GM19351 (cell line): ENCODE measurements at regions not wholly inside any gene's neighbourhood (a gene's known extent, or its start where the extent isn't known, plus 50 kb on each side); places are given as distances from the start of the nearest gene placed in this dataset.

Experiments
- ATAC-seq: cut with Tn5 transposase; IDR thresholded peaks from one replicate; pipeline ENCODE4 v1.9.1; 2021; ENCODE audit warnings: mild to moderate bottlenecking, moderate library complexity; ENCODE audit not compliant: unreplicated experiment

GRCh38 chr15:69929905-69930630, 167.6 kb downstream of the TLE3 start:
- ATAC-seq = no peak

GRCh38 chr15:69930754-69931153, 167.0 kb downstream of the TLE3 start:
- no peak for ATAC-seq

- no peak for ATAC-seq
Measured at GRCh38 chr15:69931156-69931555, 166.6 kb downstream of the TLE3 start.

- no peak for ATAC-seq
Measured at GRCh38 chr15:69934607-69935006, 163.1 kb downstream of the TLE3 start.

GRCh38 chr15:69939513-69940440, 157.9 kb downstream of the TLE3 start:
- ATAC-seq = no peak

GRCh38 chr15:69940441-69941300, 157.0 kb downstream of the TLE3 start:
- no peak for ATAC-seq

- no peak for ATAC-seq
Measured at GRCh38 chr15:69941301-69941605, 156.5 kb downstream of the TLE3 start.

- ATAC-seq = no peak
Measured at GRCh38 chr15:69941706-69942495, 155.8 kb downstream of the TLE3 start.

GRCh38 chr15:69943637-69944036, 154.1 kb downstream of the TLE3 start:
- ATAC-seq = no peak

- ATAC-seq = no peak
Measured at GRCh38 chr15:69945729-69946128, 152.0 kb downstream of the TLE3 start.

- ATAC-seq = no peak
Measured at GRCh38 chr15:69946870-69947269, 150.8 kb downstream of the TLE3 start.

GRCh38 chr15:69947394-69947793, 150.3 kb downstream of the TLE3 start:
- ATAC-seq = no peak

GRCh38 chr15:69949485-69949884, 148.2 kb downstream of the TLE3 start:
- no peak for ATAC-seq

GRCh38 chr15:69951256-69951897, 146.3 kb downstream of the TLE3 start:
- ATAC-seq = no peak

GRCh38 chr15:69951898-69952555, 145.7 kb downstream of the TLE3 start:
- ATAC-seq = no peak

GRCh38 chr15:69953051-69953450, 144.7 kb downstream of the TLE3 start:
- no peak for ATAC-seq

- no peak for ATAC-seq
Measured at GRCh38 chr15:69953816-69954215, 143.9 kb downstream of the TLE3 start.

GRCh38 chr15:69954666-69955065, 143.1 kb downstream of the TLE3 start:
- ATAC-seq = no peak

- no peak for ATAC-seq
Measured at GRCh38 chr15:69955240-69955894, 142.3 kb downstream of the TLE3 start.
